HG03039 (cell line): ENCODE measurements at regions not wholly inside any gene's neighbourhood (a gene's known extent, or its start where the extent isn't known, plus 50 kb on each side); places are given as distances from the start of the nearest gene placed in this dataset.

Source experiments
- ATAC-seq: cut with Tn5 transposase; IDR thresholded peaks from one replicate; pipeline ENCODE4 v1.9.1; 2021; ENCODE audit warnings: mild to moderate bottlenecking, moderate library complexity; ENCODE audit not compliant: unreplicated experiment

DNA sequence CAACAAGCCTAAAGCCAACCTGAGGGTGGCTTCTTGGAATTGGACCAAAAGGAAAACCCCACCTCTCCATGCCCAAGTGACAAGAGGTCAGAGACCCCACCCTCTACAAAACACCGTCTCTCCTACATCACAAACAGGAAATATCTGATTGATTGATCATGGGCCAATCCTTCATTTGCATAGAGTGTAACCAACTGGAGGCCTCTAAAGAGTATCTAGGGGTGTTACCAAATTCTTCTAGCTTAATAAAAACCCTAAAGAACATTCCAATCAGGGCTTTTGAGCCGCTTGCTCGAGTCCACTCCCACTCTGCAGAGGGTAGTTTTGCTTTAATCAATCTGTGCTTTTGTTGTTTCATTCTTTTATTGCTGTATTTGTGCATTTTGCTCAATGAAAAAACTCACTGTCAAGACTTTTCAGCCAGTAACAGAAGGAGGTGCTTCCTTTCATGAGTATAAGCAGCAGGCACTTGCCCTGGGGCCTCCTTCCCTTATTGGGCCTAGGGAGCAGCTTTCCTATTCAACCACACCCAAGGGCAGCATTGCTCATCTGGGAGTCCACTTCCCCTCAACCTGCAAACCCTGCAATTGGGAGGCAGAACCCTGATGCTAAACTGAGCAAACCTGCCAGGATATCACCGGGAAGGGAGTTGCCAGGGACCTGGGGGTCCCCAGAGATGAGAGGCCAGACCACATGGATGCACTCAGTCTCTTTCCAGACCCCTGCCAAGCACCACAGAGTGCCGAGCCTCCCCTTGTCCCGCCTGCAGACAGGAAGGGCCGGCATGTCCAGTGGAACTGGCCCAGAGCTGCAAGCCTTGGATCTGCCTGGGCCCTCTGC is 154.3 kb upstream of the VSTM2B start:
- ATAC-seq: no peak

DNA sequence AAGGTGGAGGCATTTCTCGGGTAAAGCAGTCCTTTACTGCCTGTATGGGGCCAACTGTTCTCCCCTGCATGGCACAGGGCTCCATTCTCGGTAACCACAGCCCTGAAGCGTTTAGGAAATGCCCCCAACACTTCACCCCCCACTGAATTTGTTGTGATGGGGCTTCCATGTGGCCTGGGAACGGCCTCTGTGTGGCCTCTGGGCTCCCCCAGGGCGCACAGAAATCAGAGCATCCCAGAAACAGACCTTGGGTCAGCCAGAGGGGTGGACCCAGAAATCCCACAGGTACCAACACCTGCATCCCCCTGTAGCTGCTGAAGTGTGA is 153.7 kb upstream of the VSTM2B start:
- no peak for ATAC-seq

DNA sequence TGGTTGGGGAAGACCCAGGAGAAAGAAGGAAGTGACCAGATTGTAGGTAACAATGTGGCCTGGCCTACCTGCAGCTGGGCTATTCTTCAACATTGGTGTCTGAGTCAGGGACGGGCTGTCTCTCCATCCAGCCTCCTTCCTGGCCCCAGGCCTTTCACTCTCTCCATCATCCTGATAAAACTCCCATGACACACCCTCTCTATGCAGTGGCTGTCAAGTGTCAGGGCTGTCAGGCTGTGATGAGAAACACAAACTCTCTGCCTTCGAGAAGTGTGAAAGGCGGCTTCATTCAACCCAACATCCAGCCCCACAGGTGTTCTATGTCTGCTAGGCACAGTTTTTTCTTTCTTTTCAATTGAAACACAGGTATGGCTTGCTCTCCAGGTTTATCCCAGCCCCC is 153.3 kb upstream of the VSTM2B start:
- ATAC-seq: no peak

DNA sequence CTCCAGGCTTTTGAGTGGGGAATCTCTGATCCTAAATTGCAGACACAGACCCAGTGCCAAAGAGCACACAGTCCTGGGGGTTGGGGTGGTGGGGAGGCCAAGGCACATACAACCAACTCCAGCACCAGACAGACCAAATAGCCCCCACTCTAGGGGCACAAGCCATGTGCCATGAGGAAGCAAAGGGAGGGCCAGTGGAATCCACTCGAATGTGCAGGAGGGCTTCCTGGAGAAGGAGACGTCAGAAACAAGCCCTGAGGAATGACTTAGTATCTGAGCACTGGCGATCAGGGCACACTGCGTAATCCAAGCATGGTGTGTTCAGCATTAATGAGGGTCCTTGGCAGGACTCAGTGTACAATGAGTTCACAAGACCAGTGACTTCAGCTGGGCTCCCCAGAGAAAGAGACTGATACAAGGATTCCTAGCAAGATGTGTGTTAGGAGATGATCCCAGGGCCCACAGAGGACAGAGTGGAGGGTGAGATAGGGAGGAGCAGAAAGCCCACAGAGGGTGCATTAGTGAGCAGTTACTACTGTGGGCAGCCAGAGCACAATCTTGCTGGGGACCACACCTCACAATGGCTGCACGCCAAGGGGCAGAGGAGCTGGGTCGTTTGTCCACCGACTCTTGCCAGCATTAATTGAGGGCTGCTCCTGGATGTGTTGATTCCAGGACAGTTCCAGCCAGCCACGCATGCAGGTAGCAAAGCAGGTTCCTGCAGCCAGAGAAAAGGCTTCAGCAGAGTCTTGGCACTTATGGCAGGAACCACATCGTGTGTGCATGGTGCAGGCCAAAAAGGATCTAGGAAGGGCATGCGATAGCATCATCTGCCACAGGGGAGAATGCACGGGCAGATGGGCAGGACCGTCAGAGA is 152.6 kb upstream of the VSTM2B start:
- no peak for ATAC-seq

DNA sequence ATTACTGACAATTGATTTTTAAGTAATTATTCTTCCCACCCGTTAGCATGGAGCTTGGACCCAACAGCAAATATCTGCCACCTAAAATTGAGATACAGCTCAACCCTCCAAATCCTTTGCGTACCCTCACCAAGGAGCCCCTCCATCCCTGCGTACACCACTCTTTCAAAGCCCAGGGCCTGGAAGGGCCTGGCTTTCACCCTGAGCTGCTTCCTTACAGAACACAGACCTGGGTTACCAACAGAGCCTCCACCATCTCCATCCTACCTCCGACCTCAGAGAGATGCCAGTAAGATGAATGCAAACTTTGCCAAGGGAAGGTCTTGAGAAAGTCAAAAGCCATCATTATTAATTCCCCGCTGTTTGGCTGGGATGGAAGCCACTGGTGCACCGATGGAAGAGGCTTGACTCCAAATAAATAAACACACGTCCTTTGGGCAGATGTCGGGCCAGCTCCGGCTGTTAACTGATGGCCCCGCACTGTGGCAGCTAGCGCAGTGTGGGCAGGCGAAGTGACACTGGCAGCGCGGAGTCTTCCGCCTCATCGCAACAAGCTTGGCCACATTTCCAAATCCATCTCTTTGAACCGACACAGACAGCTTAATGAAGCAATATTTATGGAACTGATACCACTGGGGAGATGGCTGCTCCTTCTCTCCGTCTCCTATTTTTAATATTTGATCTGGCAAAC is 150.2 kb upstream of the VSTM2B start:
- no peak for ATAC-seq

DNA sequence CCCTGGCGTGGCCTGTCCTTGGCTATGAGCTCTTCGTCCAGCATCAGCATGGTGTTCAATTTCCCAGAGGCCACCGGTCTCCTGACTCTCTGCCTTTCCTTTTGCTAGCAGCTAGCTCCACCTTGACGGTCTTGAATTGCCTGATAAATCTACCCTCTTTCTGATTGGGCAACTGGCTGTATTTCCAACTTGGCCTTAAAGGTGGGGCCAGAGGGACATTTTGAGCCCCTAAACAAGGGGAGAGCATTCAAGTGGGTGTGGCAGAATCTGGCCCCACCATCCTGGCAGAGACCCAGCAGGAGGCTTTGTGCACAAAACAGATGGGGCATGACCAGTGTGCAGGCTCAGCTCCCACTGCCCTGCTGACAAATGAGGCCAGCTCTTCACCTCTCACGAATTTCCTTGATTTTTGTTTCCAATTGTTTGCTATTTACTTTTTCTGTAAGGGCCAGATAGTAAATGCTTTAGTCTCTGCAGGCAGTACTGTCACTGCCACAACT is 148.9 kb upstream of the VSTM2B start:
- no peak for ATAC-seq

DNA sequence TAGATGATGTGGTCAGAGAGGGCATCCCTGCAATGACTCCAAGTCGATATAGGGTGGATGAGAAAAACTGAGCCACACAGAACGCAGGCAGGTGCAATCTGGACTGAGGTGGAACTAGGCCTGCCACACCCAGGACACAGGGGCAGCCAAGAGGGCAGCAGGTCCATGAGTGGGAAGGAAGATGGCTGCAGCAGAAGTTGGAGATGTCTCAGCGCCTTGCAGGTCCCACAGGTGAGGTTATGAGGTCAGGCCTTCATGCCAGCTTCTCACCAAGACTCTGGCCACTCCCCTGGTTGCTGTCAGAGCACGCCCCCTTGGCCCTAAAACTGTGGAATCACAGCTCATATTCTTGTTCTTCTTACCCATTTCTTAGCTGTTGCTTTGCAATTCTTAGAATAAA is 147.7 kb upstream of the VSTM2B start:
- ATAC-seq: no peak

DNA sequence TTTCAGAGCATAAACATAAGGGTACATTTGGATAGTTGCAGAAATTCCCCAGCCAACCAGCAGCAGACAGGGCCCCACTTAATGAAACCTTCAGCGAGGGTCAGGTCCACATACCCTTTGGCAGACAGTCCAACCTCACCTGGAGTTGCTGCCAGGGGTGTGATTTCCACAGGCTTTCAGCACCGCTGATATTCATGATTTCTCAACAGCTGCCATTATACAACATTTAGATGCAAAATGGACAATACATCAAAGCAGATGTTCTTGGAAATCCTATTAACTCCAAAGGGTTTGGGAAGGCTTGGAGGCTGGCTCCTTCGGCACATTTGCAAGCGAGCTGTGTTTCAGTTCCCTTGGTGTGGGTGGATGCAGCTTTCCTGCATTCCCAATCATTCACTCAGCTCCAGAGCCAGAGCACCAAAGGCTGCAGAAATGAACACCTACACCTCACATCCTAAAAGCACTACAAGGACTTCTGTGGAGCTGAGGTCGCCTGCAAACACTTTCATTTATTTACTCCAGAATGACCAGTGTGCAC is 147.2 kb upstream of the VSTM2B start:
- ATAC-seq: no peak

DNA sequence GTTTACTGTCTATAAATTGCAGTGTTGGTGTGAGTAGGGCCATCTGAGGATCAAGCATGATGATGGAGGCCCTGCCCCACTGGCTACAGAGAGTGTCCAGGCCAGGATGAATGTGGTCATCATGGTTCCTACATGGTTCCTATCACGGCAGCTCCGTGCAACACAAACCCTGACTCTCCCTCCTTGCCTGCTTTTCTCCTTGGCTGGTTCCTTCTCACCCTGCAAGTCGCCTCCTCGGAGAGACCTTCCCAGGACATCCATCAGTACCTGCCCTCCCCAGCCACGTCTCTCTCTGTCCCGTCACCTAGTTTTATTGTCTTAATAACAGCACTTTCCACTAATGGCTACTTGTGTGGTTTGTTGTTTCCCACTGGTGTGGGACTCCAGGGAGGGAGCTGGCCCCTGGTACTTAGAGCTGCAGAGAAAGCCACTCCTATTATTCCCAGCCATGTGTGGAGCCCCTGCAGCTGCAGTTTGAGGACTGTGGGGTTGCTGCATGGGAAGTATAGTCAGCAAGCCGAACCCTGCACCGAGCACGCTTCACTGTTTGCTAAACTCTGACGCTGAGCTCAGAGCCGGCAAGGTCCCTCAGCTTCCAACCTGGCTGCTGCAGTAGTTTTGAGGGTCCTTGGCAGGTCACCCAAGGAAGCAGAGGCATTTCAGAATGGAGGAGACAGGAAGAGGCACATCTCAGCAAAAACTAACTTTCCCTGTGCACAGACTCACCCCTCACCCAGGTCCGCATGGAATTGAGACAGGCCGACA is 146.4 kb upstream of the VSTM2B start:
- no peak for ATAC-seq

DNA sequence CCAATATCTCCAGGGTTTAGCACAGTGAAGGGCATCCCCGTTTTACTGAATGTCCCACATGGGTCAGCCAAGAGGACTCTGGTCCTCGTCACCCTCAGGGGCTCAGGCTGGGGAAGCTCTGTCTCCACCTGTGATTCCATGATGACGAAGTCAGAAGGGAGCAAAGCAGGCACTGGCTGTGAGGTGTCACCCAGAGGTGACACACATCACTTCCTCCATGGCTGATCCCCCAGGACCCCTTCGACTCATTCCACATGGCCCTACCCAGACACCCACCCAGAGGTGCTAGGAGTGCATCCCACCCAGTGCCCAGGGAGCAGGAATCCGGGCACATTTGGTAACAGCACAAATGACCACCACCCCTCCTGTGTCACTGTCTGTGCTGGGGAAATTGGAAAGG is 145.2 kb upstream of the VSTM2B start:
- no peak for ATAC-seq

DNA sequence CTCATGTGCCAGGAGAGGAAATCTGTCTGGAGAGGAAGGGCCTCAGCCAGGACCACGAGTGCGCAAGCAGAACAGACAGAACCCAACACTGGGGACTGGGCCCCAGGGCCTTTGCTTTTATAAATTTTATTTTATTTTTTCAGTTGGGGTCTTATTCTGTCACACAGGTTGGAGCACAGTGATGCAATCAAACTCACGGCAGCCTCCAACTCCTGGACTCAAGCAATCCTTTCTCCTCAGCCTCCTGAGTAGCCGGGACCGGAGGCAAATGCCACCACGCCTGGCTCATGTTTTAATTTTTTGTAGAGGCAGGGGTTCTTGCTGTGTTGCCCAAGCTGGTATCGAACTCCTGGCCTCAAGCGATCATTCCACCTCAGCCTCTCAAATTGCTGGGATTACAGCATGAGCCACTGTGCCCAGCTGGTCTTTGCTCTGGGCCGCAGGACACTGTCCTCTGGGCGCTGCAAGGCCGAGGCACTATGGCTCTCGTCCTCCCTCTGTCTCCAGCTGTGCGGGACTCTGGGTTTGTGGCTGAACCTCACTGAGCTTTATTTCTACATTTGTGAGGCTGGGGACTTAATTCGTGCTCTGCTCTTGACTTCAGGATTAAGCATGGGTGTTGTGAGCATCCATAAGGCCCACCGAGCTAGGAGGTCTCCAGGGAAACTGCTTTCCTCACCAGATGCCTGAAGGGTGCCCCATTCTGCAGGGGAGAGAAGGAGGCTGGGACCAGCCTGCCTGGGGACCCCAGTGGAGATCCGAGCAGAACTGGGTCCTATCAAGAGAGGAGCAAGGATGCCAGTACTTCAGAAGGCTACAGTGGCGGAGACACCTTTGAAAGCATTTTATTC is 144.2 kb upstream of the VSTM2B start:
- ATAC-seq: no peak

DNA sequence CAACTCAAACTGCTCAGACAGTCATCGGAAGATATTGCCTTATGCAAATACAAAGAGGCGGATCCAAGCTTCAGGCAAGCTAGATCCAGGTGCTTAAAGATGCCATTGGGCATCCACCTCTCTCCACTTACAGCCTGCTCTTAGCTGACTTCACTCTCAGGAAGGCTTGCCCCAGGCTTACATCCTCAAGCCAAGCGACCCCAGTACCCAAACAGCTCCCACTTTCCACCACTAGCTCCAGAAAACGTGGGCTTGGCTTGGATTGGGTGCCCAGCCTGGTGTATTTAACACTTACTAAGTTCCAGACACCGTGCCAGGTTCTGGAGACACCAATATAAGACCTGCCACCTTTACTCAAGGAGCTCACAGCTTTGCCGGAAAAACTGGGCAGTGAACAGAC is 142.1 kb upstream of the VSTM2B start:
- no peak for ATAC-seq

DNA sequence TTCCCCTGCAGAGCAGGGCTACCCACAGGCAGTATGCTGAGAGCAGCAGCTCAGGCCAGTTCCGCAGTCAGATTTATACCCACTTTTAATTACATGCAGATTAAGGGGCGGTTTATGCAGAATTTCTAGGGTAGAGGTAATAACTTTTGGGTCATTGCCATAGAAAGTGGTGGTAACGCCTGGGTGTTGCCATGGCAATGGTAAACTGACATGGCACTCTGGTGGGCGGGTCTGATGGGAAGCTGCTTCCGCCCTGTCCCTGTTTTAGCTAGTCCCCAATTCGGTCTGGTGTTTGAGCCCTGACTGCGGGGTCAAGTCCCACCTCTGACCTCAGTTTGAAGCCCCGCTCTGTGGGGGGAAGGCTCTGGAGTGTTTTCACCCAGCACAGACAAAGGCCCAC is 141.1 kb upstream of the VSTM2B start:
- no peak for ATAC-seq

DNA sequence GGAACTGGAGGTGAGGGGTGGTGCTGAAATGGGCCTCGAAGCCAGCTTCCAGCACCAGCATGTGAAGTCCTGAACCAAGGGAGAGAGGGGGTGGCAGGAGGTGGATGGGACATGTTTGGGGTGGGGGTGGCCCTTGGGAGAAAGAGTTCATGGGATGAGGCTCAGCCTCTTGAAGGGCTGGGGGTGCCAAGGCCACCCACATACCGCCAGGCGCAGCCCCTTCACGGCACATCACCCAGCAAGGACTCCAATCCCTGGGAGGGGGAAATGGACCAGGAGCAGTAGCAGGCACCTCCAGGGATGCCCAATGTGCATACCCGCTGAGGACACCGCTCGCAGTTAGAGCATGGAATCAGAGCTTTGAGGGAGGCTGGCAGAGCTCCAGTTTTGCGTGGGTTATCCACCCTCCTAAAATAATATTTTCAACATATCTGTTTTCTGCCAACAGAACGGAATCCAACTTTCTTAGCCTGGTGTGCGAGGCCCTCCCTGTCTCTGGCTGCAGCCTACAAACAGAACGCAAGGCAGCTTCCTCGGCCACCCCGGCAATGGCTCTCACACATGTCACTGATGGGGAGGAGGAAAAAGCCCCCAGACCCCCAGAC is 140.5 kb upstream of the VSTM2B start:
- no peak for ATAC-seq

DNA sequence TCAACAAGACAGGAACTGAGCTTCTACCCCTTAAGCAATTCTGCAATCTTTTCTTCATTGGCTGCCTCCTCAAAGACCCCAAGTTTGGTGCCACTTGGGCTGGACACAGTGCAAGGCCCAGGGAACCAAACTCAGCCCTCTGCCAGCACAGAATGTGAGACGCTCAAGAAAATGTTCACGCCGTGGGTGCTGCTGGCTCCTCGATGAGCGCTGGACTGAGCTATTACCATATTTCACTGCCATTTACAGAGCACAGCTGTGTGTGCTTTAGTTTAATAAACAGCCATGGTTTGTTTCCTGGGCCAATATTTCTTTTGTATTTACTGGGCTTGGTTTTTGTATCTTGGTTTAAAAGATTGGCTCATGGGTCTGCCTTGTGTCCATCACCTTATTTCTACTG is 138.8 kb upstream of the VSTM2B start:
- ATAC-seq: no peak

DNA sequence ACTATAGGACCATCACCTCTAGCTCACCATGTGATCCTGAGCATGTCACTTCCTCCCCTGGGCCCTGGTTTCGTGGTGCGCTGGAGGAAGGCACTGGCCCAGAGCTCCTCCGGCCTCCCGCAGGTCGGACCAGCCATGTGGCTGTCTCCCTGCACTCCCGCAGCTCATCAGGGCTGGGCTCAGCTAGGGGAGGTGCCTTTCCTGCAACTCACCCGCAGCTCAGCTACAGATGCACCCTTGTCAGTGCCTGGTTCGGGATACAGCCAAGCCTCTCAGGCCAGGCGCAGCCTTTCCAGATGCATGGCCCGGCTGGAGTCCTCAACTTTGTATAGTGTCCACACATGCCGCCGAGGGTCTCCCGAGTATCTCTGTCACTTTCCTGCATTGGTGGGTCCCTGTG is 138.2 kb upstream of the VSTM2B start:
- ATAC-seq: no peak

DNA sequence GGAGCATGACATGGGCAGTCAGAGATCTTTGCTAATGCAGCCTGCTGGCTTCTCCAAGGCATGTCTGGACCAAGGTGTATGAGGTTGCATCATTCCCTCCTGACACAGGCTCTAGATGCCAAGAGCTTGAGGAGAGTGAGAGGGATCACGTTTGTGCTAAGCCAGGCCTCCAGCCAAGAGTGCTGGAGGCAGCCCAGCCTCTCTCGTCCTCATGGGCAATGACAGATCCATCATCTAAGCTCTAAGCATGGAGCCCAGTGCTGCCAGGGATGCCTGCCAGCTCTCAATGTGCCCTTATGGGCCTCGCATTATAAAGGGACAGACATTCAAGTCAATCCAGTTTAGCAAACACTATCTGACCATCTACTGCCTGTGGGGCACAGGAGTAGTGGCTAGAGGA is 136.3 kb upstream of the VSTM2B start:
- no peak for ATAC-seq

DNA sequence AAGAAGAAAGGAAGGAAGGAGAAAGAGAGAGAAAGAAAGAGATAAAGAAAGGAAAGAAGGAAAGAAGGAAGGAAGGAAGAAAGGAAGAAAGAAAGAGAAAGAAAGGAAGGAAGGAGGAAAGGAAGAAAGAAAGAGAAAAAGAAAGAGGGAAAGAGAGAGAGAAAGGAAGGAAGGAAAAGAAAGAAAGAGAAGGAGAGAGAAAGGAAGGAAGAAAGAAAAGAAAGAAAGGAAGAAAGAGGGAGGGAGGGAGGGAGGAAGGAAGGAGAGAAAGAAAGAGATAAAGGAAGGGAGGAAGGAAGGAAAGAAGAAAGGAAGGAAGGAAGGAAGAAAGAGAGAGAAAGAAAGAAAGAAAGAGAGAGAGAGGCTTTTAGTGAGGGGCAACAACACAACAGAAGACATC is 135.1 kb upstream of the VSTM2B start:
- ATAC-seq: no peak

DNA sequence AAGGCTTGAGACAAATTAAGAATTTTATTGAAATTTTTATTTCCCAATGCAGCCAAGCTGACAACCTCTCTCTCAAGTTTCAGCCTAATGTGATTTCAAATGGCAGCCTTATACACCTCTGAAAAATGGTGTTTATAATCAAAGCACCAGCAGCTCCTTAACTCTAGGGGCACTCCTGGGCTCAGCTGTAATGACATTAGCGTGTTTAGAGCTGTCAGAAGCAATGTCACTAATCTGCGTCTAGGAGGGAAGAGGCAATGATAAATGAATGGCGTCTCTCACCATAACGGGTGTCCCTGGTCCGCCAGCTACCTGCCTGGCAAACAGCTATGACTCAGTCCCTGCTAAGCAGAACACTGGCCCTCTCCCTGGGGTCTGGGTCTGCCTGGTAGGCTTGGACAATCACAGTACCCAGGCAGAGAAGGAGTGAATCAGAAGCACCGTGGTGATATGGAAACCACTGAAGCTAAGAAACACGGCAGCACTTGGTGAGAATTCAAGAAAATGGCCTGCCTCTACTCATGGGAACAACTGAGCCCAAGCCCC is 131.8 kb upstream of the VSTM2B start:
- ATAC-seq: no peak
